CD8-positive, alpha-beta memory T cell (primary cell): ENCODE measurements at regions not wholly inside any gene's neighbourhood (a gene's known extent, or its start where the extent isn't known, plus 50 kb on each side); places are given as distances from the start of the nearest gene placed in this dataset.

Source experiments
- CTCF ChIA-PET: fragments of 350-600 bp; sonication (Branson Sonifier 250); formaldehyde crosslinking; loops from one replicate; lab custom pipeline; 2021; ENCODE audit warnings: antibody characterized with exemption; lab: Charles Lee
- POLR2A ChIA-PET: fragments of 350-600 bp; sonication (Branson Sonifier 250); formaldehyde crosslinking; loops from one replicate; lab custom pipeline; 2021; ENCODE audit warnings: antibody characterized with exemption; lab: Charles Lee
- DNase-seq, 5 donors: peaks; one replicate each; pipeline versions ENCODE4 v3.0.0 to v3.0.0-alpha.2; 2020 to 2022; ENCODE audit warnings: mixed read lengths in 1 of 5
- H3K27ac ChIP-seq: one replicate; pipeline ENCODE4 v1.7.0; 2013; ENCODE audit warnings: low read depth, mild to moderate bottlenecking, low read length, moderate library complexity
- H3K27me3 ChIP-seq: 2 replicates; pipeline ENCODE4 v1.7.0; 2013; ENCODE audit warnings: low read length, mild to moderate bottlenecking; ENCODE audit not compliant: insufficient read depth, poor library complexity, severe bottlenecking
- H3K36me3 ChIP-seq: 2 replicates; pipeline ENCODE4 v1.7.0; 2013; ENCODE audit warnings: mild to moderate bottlenecking, low read length, moderate library complexity; ENCODE audit not compliant: insufficient read depth
- H3K4me1 ChIP-seq: 2 replicates; pipeline ENCODE4 v1.7.0; 2013; ENCODE audit warnings: mild to moderate bottlenecking, low read length, moderate library complexity; ENCODE audit not compliant: insufficient read depth
- H3K4me3 ChIP-seq: 2 replicates; pipeline ENCODE4 v1.7.0; 2013; ENCODE audit warnings: mild to moderate bottlenecking, low read length
- H3K9me3 ChIP-seq: 2 replicates; pipeline ENCODE4 v1.7.0; 2013; ENCODE audit warnings: mild to moderate bottlenecking, low read length
- H3K27ac Mint-ChIP-seq, 8 donors: one replicate each; pipeline ENCODE4 v1.8.0; 2020 to 2021; ENCODE audit warnings: mixed read lengths in 8 of 8, mild to moderate bottlenecking in 6 of 8, inconsistent platforms in 3 of 8, moderate library complexity in 3 of 8
- H3K27me3 Mint-ChIP-seq, 2 donors: one replicate each; pipeline ENCODE4 v1.8.0; 2020 to 2021; ENCODE audit warnings: mixed read lengths in 2 of 2, mild to moderate bottlenecking in 1 of 2, moderate library complexity in 1 of 2
- H3K36me3 Mint-ChIP-seq, 3 donors: one replicate each; pipeline ENCODE4 v1.8.0; 2020 to 2021; ENCODE audit warnings: mixed read lengths in 3 of 3, inconsistent platforms in 1 of 3, mild to moderate bottlenecking in 1 of 3
- H3K4me1 Mint-ChIP-seq, 3 donors: one replicate each; pipeline ENCODE4 v1.8.0; 2020 to 2021; ENCODE audit warnings: mixed read lengths in 3 of 3, inconsistent platforms in 1 of 3, mild to moderate bottlenecking in 1 of 3
- H3K4me3 Mint-ChIP-seq, 7 donors: one replicate each; pipeline ENCODE4 v1.8.0; 2020 to 2021; ENCODE audit warnings: mixed read lengths in 7 of 7, mild to moderate bottlenecking in 6 of 7, moderate library complexity in 4 of 7, inconsistent platforms in 2 of 7
- H3K9me3 Mint-ChIP-seq, 5 donors: one replicate each; pipeline ENCODE4 v1.8.0; 2020 to 2022; ENCODE audit warnings: mixed read lengths in 5 of 5, mild to moderate bottlenecking in 3 of 5, moderate library complexity in 2 of 5, inconsistent platforms in 1 of 5

GRCh38 chr5:165626161-165626560, 2120.7 kb downstream of the MAT2B start:
- Histone ChIP-seq H3K36me3 (no peaks in the 10 kb centered on the region), H3K9me3 (no peaks in the 10 kb centered on the region), H3K4me1 (no peaks in the 10 kb centered on the region), H3K27me3 (no peaks in the 10 kb centered on the region), H3K4me3 (no peak overlapping the region), H3K27ac (no peak overlapping the region)
- Mint-ChIP-seq H3K9me3 (peaks cover 8 to 34% (median 12%) of the 10 kb centered on the region in 5 donors), H3K27me3 (no peaks in the 10 kb centered on the region), H3K36me3 (no peaks in the 10 kb centered on the region), H3K4me1 (no peaks in the 10 kb centered on the region), H3K4me3 (no peak overlapping the region), H3K27ac (no peak overlapping the region)
- DNase-seq = no peak
- ChIA-PET POLR2A (no interaction called here), CTCF (no interaction called here)

DNA sequence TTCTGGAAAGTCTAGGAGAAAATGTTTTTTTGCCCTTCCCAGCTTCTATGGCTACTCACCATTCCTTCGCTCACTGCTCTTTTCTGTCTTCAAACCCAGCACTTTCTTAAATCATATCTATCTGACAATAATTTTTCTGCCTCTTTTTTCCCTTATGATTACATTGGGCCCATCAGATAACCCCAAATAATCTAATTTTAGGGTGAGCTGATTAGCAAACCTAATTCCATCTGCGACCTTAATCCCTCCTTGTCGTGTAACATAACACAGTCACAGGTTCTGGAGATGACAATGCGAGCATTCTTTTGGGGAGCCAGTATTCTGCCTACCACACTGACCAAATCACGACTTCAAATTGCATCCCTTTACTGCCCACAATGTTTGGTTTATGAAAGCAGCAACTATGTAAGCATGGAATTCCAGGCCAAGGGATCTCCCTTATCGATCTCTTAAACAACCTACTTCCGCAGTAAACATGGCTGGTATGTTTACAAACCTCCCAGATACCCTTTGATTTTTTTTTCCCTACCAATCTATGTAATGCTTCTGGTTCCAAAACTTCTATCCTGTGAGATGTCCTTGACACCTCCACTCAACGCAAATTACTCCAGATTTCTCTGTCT, 2122.2 kb downstream of the MAT2B start:
- Histone ChIP-seq H3K36me3 (no peaks in the 10 kb centered on the region), H3K27ac (no peak overlapping the region), H3K9me3 (no peaks in the 10 kb centered on the region), H3K27me3 (no peaks in the 10 kb centered on the region), H3K4me1 (no peaks in the 10 kb centered on the region), H3K4me3 (no peak overlapping the region)
- H3K9me3 Mint-ChIP-seq = peaks cover 8 to 30% (median 12%) of the 10 kb centered on the region in 5 donors
- H3K27ac Mint-ChIP-seq = no peak overlapping the region
- ChIA-PET CTCF (no interaction called here), POLR2A (no interaction called here)
- no peaks in the 10 kb centered on the region for H3K4me1 Mint-ChIP-seq
- no peaks in the 10 kb centered on the region for H3K27me3 Mint-ChIP-seq
- no peaks in the 10 kb centered on the region for H3K36me3 Mint-ChIP-seq
- no peak overlapping the region for H3K4me3 Mint-ChIP-seq
- DNase-seq = no peak

DNA sequence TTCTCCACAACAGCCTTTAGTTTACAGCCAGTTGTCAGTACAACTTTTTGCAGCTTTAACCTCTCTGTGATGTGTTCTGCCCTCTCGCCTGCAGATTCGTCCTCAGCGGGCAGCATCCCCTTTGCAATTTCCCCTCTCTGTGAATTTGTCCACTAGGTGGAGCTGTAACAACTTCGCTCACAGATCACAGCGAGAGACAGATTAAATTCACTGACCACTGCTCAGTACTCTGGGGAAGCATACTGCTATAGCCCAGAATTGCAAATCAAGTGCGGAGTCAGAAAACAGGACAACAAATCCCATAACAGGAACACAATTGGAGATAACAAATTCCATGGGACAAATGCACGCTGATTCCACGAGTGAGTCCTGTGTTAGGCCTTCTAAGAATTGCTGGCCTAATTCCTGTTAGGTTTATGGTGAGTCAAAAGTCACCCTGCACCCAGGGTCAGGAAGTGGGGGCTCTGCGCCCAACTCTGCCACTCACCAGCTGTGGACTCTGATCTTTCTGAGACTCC, 2124.9 kb downstream of the MAT2B start:
- no peaks in the 10 kb centered on the region for H3K9me3 ChIP-seq
- Mint-ChIP-seq H3K27ac (no peak overlapping the region), H3K36me3 (no peaks in the 10 kb centered on the region), H3K9me3 (peaks cover 5 to 19% (median 15%) of the 10 kb centered on the region in 5 donors), H3K4me1 (no peaks in the 10 kb centered on the region), H3K27me3 (no peaks in the 10 kb centered on the region), H3K4me3 (no peak overlapping the region)
- POLR2A ChIA-PET = interaction anchor here (0.7 kb wide), 1 partner anchor 1349 kb away, joined by 3 read pairs; the partner anchor contains the start of gene TENM2
- H3K4me1 ChIP-seq = no peaks in the 10 kb centered on the region
- no peak for DNase-seq
- H3K27ac ChIP-seq = no peak overlapping the region
- no peak overlapping the region for H3K4me3 ChIP-seq
- no peaks in the 10 kb centered on the region for H3K27me3 ChIP-seq
- CTCF ChIA-PET = interaction anchor here (0.9 kb wide), 1 partner anchor 12 kb away, joined by 5 read pairs; no protein-coding TSS in a partner anchor
- H3K36me3 ChIP-seq = no peaks in the 10 kb centered on the region

- no peaks in the 10 kb centered on the region for H3K9me3 ChIP-seq
- Mint-ChIP-seq H3K27ac (no peak overlapping the region), H3K4me3 (no peak overlapping the region), H3K36me3 (no peaks in the 10 kb centered on the region), H3K27me3 (no peaks in the 10 kb centered on the region), H3K4me1 (no peaks in the 10 kb centered on the region), H3K9me3 (peaks cover 5 to 19% (median 15%) of the 10 kb centered on the region in 5 donors)
- no peak for DNase-seq
- no peaks in the 10 kb centered on the region for H3K36me3 ChIP-seq
- no peak overlapping the region for H3K27ac ChIP-seq
- H3K27me3 ChIP-seq = no peaks in the 10 kb centered on the region
- CTCF ChIA-PET = interaction anchor here (0.9 kb wide), 1 partner anchor 11 kb away, joined by 5 read pairs; no protein-coding TSS in a partner anchor
- H3K4me1 ChIP-seq = no peaks in the 10 kb centered on the region
- H3K4me3 ChIP-seq = no peak overlapping the region
- POLR2A ChIA-PET = no interaction called here
Measured at GRCh38 chr5:165631235-165631634, 2125.8 kb downstream of the MAT2B start.

GRCh38 chr5:165642366-165642765, 2136.9 kb downstream of the MAT2B start:
- Histone ChIP-seq H3K36me3 (no peaks in the 10 kb centered on the region), H3K9me3 (no peaks in the 10 kb centered on the region), H3K27me3 (no peaks in the 10 kb centered on the region), H3K4me1 (no peaks in the 10 kb centered on the region), H3K27ac (no peak overlapping the region), H3K4me3 (no peak overlapping the region)
- no peaks in the 10 kb centered on the region for H3K27me3 Mint-ChIP-seq
- no peaks in the 10 kb centered on the region for H3K4me1 Mint-ChIP-seq
- ChIA-PET POLR2A (no interaction called here), CTCF (interaction anchor here (0.9 kb wide), 1 partner anchor 12 kb away, joined by 5 read pairs; no protein-coding TSS in a partner anchor)
- H3K9me3 Mint-ChIP-seq = peaks cover 0 to 26% (median 7%) of the 10 kb centered on the region in 5 donors
- H3K36me3 Mint-ChIP-seq = no peaks in the 10 kb centered on the region
- no peak for DNase-seq
- H3K27ac Mint-ChIP-seq = no peak overlapping the region
- no peak overlapping the region for H3K4me3 Mint-ChIP-seq

- Mint-ChIP-seq H3K4me3 (no peak overlapping the region), H3K9me3 (peaks cover 0 to 25% (median 0%) of the 10 kb centered on the region in 5 donors), H3K4me1 (no peaks in the 10 kb centered on the region), H3K27me3 (no peaks in the 10 kb centered on the region), H3K36me3 (no peaks in the 10 kb centered on the region), H3K27ac (no peak overlapping the region)
- H3K9me3 ChIP-seq = no peaks in the 10 kb centered on the region
- CTCF ChIA-PET = no interaction called here
- POLR2A ChIA-PET = no interaction called here
- no peak overlapping the region for H3K4me3 ChIP-seq
- H3K27me3 ChIP-seq = no peaks in the 10 kb centered on the region
- DNase-seq = no peak
- H3K27ac ChIP-seq = no peak overlapping the region
- H3K36me3 ChIP-seq = no peaks in the 10 kb centered on the region
- no peaks in the 10 kb centered on the region for H3K4me1 ChIP-seq
Measured at GRCh38 chr5:165665735-165666400, 2160.4 kb downstream of the MAT2B start.

DNA sequence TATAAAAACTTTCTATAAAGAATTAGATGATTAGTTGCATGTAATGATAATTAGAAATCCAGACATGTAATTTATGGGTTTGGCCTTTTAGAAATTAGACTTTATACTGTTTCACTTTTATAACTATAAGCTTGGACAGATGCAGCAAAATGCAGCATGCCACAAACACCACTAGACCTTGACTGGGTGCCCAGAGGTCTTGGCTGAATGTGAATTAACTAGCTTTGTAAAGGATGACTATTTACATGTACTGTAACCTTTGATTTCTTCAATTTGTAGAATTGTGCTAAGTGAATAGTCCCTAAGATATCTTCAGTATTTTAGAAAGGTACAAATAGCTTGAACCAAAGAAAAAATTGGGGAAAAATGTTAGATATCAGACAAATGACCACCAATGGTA, 2168.1 kb downstream of the MAT2B start:
- Histone ChIP-seq H3K9me3 (no peaks in the 10 kb centered on the region), H3K36me3 (no peaks in the 10 kb centered on the region), H3K27ac (no peak overlapping the region), H3K4me1 (no peaks in the 10 kb centered on the region), H3K27me3 (no peaks in the 10 kb centered on the region), H3K4me3 (no peak overlapping the region)
- Mint-ChIP-seq H3K4me1 (no peaks in the 10 kb centered on the region), H3K36me3 (peaks cover 0 to 2% (median 0%) of the 10 kb centered on the region in 3 donors), H3K27me3 (no peaks in the 10 kb centered on the region), H3K9me3 (peaks cover 0 to 11% (median 7%) of the 10 kb centered on the region in 5 donors), H3K4me3 (no peak overlapping the region), H3K27ac (no peak overlapping the region)
- ChIA-PET CTCF (no interaction called here), POLR2A (no interaction called here)
- no peak for DNase-seq

DNA sequence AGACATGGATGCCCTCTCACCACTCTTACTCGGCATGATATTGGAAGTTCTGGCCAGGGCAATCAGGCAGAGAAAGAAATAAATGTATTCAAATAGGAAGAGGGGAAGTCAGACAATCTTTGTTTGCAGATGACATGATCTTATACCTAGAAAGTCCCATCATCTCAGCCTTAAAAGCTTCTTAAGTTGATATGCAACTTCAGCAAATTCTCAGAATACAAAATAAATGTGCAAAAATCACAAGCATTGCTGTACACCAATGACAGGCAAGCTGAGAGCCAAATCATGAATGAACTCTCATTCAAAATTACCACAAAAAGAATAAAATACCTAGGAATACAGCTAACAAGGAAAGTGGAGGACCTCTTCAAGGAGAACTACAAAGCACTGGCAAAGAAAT, 2190.4 kb downstream of the MAT2B start:
- Mint-ChIP-seq H3K9me3 (peaks cover 5 to 24% (median 13%) of the 10 kb centered on the region in 5 donors), H3K4me1 (no peaks in the 10 kb centered on the region), H3K27ac (no peak overlapping the region), H3K4me3 (no peak overlapping the region), H3K27me3 (no peaks in the 10 kb centered on the region), H3K36me3 (no peaks in the 10 kb centered on the region)
- Histone ChIP-seq H3K9me3 (no peaks in the 10 kb centered on the region), H3K27ac (no peak overlapping the region), H3K27me3 (no peaks in the 10 kb centered on the region), H3K4me3 (no peak overlapping the region), H3K36me3 (no peaks in the 10 kb centered on the region), H3K4me1 (no peaks in the 10 kb centered on the region)
- ChIA-PET POLR2A (no interaction called here), CTCF (no interaction called here)
- DNase-seq = no peak
